ENCODE measurements at regions not wholly inside any gene's neighbourhood (a gene's known extent, or its start where the extent isn't known, plus 50 kb on each side); places are given as distances from the start of the nearest gene placed in this dataset.

DNA sequence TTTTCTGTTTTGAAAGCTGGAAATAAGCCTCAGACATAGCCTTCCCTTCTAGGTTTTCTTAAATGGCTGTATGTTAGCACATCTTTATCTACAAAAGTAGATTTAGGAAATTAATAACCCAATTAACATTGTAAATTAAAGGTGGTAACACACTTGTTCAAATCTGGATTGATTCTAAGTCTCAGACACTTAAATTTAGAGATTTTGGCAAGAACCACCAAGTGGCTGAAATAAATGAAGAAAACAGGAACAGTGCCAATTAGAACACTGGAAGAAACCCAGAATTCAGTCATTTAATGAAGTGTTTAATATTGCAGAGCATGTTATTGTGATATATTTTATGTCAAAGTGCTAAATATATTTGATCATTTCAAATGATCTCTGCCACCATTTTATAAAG is 628.2 kb downstream of the USP25 start:
- Histone ChIP-seq H3K9ac (ENCODE audit: low read depth, low read length) (no peak overlapping the region), H3K9me3 (ENCODE audit: insufficient read depth, low read depth, low read length) (peaks cover 4% of the 10 kb centered on the region; the same call in 1 of the 2 replicates), H3K36me3 (ENCODE audit: insufficient read depth, low read depth, low read length) (no peaks in the 10 kb centered on the region), H3K4me3 (ENCODE audit: low read length) (no peak overlapping the region), H3K4me1 (ENCODE audit: insufficient read depth, low read length) (no peaks in the 10 kb centered on the region), H3K27ac (ENCODE audit: low read length) (no peak overlapping the region), H3K27me3 (ENCODE audit: insufficient read depth, low read length) (no peaks in the 10 kb centered on the region)

DNA sequence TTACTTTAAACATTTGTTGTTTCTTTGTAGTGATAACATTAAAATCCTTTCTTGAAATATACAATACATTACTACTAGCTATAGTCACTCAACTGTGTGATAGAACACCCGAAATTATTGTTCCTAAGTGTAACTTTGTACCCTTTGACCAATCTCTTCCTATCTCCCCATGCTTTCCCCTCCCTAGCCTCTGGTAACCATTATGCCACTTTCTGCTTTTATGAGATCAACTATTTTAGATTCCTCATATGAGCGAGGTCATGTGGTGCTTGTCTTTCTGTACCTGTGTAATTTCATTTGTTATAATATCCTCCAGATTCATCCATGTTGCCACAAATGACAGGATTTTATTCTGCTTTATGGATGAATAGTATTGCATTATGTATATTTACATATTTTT is 629.0 kb downstream of the USP25 start:
- no peaks in the 10 kb centered on the region for H3K36me3 ChIP-seq (ENCODE audit: insufficient read depth, low read depth, low read length)
- H3K27me3 ChIP-seq (ENCODE audit: insufficient read depth, low read length) = no peaks in the 10 kb centered on the region

DNA sequence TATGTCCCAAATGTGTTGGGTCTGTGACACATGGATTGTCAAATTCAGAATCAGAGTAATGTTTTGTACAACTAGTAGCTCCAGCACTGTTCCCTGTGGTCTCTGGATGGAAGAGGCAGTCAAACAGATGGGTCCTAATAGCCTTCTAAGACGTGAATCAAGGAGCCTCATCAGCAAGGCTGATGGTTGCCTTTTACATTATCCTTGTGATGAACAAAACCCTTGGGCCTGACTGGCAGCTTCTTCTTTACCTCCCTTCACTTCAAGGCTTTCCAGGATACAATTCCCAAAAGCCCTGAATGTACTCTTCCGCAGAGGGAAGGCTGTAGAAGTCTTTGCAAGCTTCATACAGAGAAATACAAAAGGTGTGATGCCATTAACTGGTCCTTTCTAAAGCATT is 633.3 kb downstream of the USP25 start:
- no peaks in the 10 kb centered on the region for H3K4me1 ChIP-seq (ENCODE audit: insufficient read depth, low read length)
- no peak overlapping the region for H3K27ac ChIP-seq (ENCODE audit: low read length)

More for the DNA sequence above, 629.0 kb downstream of the USP25 start:
- Histone ChIP-seq H3K9me3 (ENCODE audit: insufficient read depth, low read depth, low read length) (peaks cover 4% of the 10 kb centered on the region; the same call in 1 of the 2 replicates), H3K4me3 (ENCODE audit: low read length) (no peak overlapping the region), H3K4me1 (ENCODE audit: insufficient read depth, low read length) (no peaks in the 10 kb centered on the region), H3K27ac (ENCODE audit: low read length) (no peak overlapping the region), H3K9ac (ENCODE audit: low read depth, low read length) (no peak overlapping the region)

DNA sequence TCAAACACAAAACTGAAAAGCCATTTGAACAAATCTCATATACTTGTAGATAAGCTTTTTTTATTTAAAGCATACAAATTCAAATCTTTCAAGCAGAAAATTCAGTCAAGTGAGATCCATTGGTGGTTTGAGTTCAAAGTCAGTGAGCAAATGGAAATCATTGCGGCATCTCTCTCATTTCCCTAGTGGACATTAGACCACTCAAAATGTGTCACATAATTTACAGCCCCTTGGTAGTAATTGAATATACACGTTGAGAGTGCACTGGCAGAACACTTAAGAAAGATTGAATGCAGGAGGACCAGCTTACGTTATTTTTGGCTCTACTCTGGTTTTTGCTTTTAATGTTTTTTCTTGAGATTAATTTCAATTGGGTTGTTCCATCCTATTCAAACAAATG is 633.7 kb downstream of the USP25 start:
- H3K4me1 ChIP-seq (ENCODE audit: insufficient read depth, low read length) = no peaks in the 10 kb centered on the region
- H3K9me3 ChIP-seq (ENCODE audit: insufficient read depth, low read depth, low read length) = peaks cover 4% of the 10 kb centered on the region; the same call in 1 of the 2 replicates
- no peaks in the 10 kb centered on the region for H3K36me3 ChIP-seq (ENCODE audit: insufficient read depth, low read depth, low read length)
- no peak overlapping the region for H3K9ac ChIP-seq (ENCODE audit: low read depth, low read length)
- no peak overlapping the region for H3K27ac ChIP-seq (ENCODE audit: low read length)
- no peaks in the 10 kb centered on the region for H3K27me3 ChIP-seq (ENCODE audit: insufficient read depth, low read length)
- H3K4me3 ChIP-seq (ENCODE audit: low read length) = no peak overlapping the region

More for the DNA sequence above, 633.3 kb downstream of the USP25 start:
- no peaks in the 10 kb centered on the region for H3K27me3 ChIP-seq (ENCODE audit: insufficient read depth, low read length)
- H3K4me3 ChIP-seq (ENCODE audit: low read length) = no peak overlapping the region
- no peak overlapping the region for H3K9ac ChIP-seq (ENCODE audit: low read depth, low read length)
- H3K36me3 ChIP-seq (ENCODE audit: insufficient read depth, low read depth, low read length) = no peaks in the 10 kb centered on the region
- H3K9me3 ChIP-seq (ENCODE audit: insufficient read depth, low read depth, low read length) = peaks cover 4% of the 10 kb centered on the region; the same call in 1 of the 2 replicates

DNA sequence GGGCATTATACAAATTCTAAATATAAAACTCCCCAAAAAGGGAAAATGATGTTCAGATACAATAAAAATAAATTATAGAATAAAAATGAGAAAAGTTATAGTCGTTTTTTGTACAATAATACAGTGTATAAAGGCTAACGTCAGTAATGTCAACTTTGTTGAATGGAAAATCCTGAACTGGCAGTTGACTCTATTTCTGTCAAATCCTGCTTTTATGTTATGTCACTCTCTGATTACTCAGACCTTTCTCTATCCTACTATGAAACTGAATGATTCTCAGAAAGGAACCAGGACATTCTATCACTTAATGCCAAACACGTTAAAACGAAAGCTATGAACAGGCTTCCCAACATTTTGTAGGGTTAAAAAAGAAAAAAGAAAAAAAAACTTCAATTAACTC is 636.4 kb downstream of the USP25 start:
- no peak overlapping the region for H3K27ac ChIP-seq (ENCODE audit: low read length)
- H3K27me3 ChIP-seq (ENCODE audit: insufficient read depth, low read length) = no peaks in the 10 kb centered on the region
- H3K9me3 ChIP-seq (ENCODE audit: insufficient read depth, low read depth, low read length) = no peaks in the 10 kb centered on the region
- H3K9ac ChIP-seq (ENCODE audit: low read depth, low read length) = no peak overlapping the region
- no peaks in the 10 kb centered on the region for H3K36me3 ChIP-seq (ENCODE audit: insufficient read depth, low read depth, low read length)
- no peaks in the 10 kb centered on the region for H3K4me1 ChIP-seq (ENCODE audit: insufficient read depth, low read length)
- H3K4me3 ChIP-seq (ENCODE audit: low read length) = no peak overlapping the region

DNA sequence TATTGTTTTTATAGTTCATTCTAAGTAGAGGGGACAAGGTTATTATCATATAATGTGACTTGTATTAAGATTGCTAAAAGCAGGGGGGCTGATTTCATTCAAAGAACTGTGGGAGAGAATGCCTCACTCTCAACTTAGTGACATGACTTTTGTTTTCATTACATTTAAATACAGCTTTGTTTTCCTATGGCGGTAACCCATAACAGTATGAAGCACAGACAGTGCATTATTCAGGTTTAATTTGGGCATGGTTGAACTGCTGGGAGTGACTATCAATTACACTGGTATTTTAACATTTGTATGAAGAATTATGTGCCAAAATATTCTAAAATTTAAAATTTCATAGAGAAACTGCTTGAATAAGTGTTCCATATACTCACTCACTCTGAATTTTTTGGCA is 637.3 kb downstream of the USP25 start:
- H3K4me3 ChIP-seq (ENCODE audit: low read length) = no peak overlapping the region
- no peak overlapping the region for H3K9ac ChIP-seq (ENCODE audit: low read depth, low read length)
- H3K9me3 ChIP-seq (ENCODE audit: insufficient read depth, low read depth, low read length) = no peaks in the 10 kb centered on the region
- H3K27me3 ChIP-seq (ENCODE audit: insufficient read depth, low read length) = no peaks in the 10 kb centered on the region
- H3K4me1 ChIP-seq (ENCODE audit: insufficient read depth, low read length) = no peaks in the 10 kb centered on the region
- no peak overlapping the region for H3K27ac ChIP-seq (ENCODE audit: low read length)
- H3K36me3 ChIP-seq (ENCODE audit: insufficient read depth, low read depth, low read length) = no peaks in the 10 kb centered on the region

DNA sequence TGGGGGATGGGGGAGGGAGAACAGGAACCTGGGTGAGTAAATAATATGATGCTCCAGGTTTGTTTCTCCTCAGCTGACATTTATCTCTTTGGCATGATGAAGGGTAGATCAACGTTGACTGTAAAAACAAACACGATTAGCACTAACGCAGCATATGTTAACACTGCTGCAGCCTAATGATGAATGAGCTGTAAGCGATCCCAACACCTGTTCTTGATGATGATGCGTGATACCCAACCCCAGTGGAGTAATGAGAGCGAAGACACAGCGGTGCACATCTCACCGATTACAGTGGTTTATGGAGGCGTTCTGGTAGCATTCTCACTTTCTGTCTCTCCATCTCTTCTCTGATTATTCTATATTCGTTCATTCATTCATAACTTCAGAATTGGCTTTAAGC is 640.4 kb downstream of the USP25 start:
- no peaks in the 10 kb centered on the region for H3K36me3 ChIP-seq (ENCODE audit: insufficient read depth, low read depth, low read length)
- no peaks in the 10 kb centered on the region for H3K4me1 ChIP-seq (ENCODE audit: insufficient read depth, low read length)
- H3K9ac ChIP-seq (ENCODE audit: low read depth, low read length) = no peak overlapping the region
- H3K4me3 ChIP-seq (ENCODE audit: low read length) = no peak overlapping the region
- H3K27ac ChIP-seq (ENCODE audit: low read length) = no peak overlapping the region
- no peaks in the 10 kb centered on the region for H3K27me3 ChIP-seq (ENCODE audit: insufficient read depth, low read length)
- no peaks in the 10 kb centered on the region for H3K9me3 ChIP-seq (ENCODE audit: insufficient read depth, low read depth, low read length)

DNA sequence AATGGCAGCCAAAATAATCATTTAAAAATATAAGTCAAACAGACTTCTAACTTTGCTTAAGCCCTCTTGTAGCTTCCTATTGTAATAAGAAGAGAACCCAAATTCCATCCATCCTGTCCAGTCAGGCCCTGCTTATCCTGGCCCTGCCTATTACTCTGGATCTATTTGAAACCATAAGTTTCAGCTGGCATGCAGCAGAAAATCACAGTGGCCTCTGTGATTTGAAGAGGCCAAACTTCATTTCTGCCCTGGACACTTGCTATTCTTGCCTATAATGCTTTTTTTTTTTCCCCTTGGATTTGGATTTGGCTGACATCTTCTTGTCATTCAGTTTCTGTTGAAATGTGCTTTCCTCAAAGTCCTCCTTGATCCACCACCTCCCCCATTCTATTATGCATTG is 642.8 kb downstream of the USP25 start:
- no peak overlapping the region for H3K27ac ChIP-seq (ENCODE audit: low read length)
- H3K9ac ChIP-seq (ENCODE audit: low read depth, low read length) = no peak overlapping the region
- no peaks in the 10 kb centered on the region for H3K36me3 ChIP-seq (ENCODE audit: insufficient read depth, low read depth, low read length)
- no peaks in the 10 kb centered on the region for H3K9me3 ChIP-seq (ENCODE audit: insufficient read depth, low read depth, low read length)
- no peaks in the 10 kb centered on the region for H3K27me3 ChIP-seq (ENCODE audit: insufficient read depth, low read length)
- no peaks in the 10 kb centered on the region for H3K4me1 ChIP-seq (ENCODE audit: insufficient read depth, low read length)
- H3K4me3 ChIP-seq (ENCODE audit: low read length) = no peak overlapping the region

DNA sequence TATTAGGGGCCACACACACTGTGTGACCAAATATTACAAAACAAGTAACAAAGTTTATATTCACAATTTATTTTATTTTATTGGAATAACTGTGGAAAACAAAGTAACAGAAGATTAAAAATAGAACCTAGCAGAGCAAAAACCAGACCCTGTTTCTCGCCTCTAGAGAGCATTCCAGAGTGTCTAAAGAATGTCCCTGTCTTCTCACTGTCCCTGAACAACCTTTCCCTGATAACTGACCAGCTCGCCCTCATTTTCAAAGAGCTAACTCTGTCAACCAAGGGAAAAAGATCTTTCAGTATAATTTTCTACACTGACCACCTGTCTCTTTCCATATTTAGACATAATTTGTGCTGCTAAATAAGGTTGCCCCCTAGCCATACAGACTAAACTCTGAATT is 646.9 kb downstream of the USP25 start:
- no peak overlapping the region for H3K27ac ChIP-seq (ENCODE audit: low read length)
- H3K27me3 ChIP-seq (ENCODE audit: insufficient read depth, low read length) = no peaks in the 10 kb centered on the region
- no peak overlapping the region for H3K4me3 ChIP-seq (ENCODE audit: low read length)
- no peaks in the 10 kb centered on the region for H3K36me3 ChIP-seq (ENCODE audit: insufficient read depth, low read depth, low read length)
- H3K9me3 ChIP-seq (ENCODE audit: insufficient read depth, low read depth, low read length) = no peaks in the 10 kb centered on the region
- H3K9ac ChIP-seq (ENCODE audit: low read depth, low read length) = no peak overlapping the region
- no peaks in the 10 kb centered on the region for H3K4me1 ChIP-seq (ENCODE audit: insufficient read depth, low read length)

DNA sequence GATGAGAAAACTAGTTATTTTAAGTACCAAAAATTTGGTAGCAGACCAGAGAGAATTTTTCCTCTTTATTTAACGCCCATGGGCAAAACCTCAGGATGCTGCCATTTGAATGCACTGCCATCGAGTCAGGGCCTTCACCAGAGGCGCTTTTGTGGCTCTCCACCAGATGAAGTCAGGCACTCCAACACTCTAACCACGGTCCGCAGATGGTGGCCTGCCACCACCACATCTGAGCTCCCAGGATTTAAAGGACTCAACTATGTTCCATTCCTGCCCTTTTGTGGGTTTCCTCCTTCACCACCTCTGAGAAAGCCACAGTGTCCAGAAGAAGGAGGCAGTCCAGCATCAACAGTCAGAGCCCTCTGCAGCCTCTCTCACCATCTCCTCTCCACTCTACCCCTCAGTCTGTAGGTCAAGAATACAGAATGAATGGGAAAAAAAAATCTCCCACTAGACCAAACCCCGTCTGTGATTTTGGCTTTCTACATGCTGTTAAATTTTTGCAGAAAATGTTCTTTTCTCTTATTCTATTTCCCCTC is 647.4 kb downstream of the USP25 start:
- H3K27me3 ChIP-seq (ENCODE audit: insufficient read depth, low read length) = no peaks in the 10 kb centered on the region
- no peak overlapping the region for H3K27ac ChIP-seq (ENCODE audit: low read length)
- no peaks in the 10 kb centered on the region for H3K4me1 ChIP-seq (ENCODE audit: insufficient read depth, low read length)
- H3K36me3 ChIP-seq (ENCODE audit: insufficient read depth, low read depth, low read length) = no peaks in the 10 kb centered on the region
- H3K9ac ChIP-seq (ENCODE audit: low read depth, low read length) = no peak overlapping the region
- H3K4me3 ChIP-seq (ENCODE audit: low read length) = no peak overlapping the region
- H3K9me3 ChIP-seq (ENCODE audit: insufficient read depth, low read depth, low read length) = no peaks in the 10 kb centered on the region

DNA sequence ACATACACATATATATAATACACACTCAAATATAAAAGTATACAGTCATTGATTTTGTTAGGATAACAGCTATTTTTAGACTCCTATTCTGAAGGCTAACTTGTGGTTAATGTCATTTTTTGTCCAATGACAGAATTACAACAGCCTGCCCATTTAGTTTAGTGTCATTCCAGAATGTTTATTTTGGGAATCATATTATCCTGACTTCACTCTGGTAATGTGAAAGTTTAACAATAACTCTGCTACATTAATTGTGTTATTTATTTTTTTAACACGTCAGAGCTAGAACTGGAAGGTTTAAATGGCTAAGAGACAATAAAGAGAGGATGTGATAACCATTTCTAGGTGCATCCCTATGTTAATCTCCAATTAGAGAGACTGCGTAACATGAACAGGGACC is 648.1 kb downstream of the USP25 start:
- no peaks in the 10 kb centered on the region for H3K4me1 ChIP-seq (ENCODE audit: insufficient read depth, low read length)
- H3K9me3 ChIP-seq (ENCODE audit: insufficient read depth, low read depth, low read length) = no peaks in the 10 kb centered on the region
- no peaks in the 10 kb centered on the region for H3K27me3 ChIP-seq (ENCODE audit: insufficient read depth, low read length)
- H3K9ac ChIP-seq (ENCODE audit: low read depth, low read length) = no peak overlapping the region
- H3K4me3 ChIP-seq (ENCODE audit: low read length) = no peak overlapping the region
- no peaks in the 10 kb centered on the region for H3K36me3 ChIP-seq (ENCODE audit: insufficient read depth, low read depth, low read length)
- no peak overlapping the region for H3K27ac ChIP-seq (ENCODE audit: low read length)

DNA sequence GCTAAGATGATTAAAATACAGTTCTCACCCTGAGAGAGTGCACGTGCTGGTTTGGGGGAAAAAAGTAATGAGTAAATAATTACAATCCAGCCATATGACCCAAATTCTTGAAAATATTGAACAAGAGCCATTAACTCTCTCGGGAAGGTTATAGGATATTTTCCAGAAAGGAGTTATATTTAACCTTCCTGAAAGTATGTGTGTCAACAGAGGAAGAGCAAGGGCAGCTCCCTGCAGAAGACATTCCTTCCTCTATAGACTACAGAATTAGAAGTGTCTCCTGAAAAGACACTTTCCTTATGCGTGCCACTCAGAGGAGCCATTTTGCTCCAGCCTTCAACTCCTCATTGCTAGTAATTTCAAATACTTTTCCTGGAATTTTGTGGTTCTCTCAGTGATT is 648.7 kb downstream of the USP25 start:
- Histone ChIP-seq H3K36me3 (ENCODE audit: insufficient read depth, low read depth, low read length) (no peaks in the 10 kb centered on the region), H3K9ac (ENCODE audit: low read depth, low read length) (no peak overlapping the region), H3K4me3 (ENCODE audit: low read length) (no peak overlapping the region), H3K9me3 (ENCODE audit: insufficient read depth, low read depth, low read length) (no peaks in the 10 kb centered on the region), H3K4me1 (ENCODE audit: insufficient read depth, low read length) (no peaks in the 10 kb centered on the region), H3K27me3 (ENCODE audit: insufficient read depth, low read length) (no peaks in the 10 kb centered on the region), H3K27ac (ENCODE audit: low read length) (no peak overlapping the region)
